HL-60 (cell line): ENCODE measurements at regions not wholly inside any gene's neighbourhood (a gene's known extent, or its start where the extent isn't known, plus 50 kb on each side); places are given as distances from the start of the nearest gene placed in this dataset.

Experiments used
- CTCF ChIP-seq: IDR thresholded peaks from one replicate; pipeline ENCODE4 v1.5.1; 2011; ENCODE audit warnings: low read length, control low read depth, inconsistent platforms; ENCODE audit not compliant: insufficient read depth
- GABPA ChIP-seq: IDR thresholded peaks from 2 replicates; pipeline ENCODE4 v1.6.1; 2012; ENCODE audit warnings: low read depth
- POLR2AphosphoS5 ChIP-seq: IDR thresholded peaks from 2 replicates; pipeline ENCODE4 v1.6.1; 2012; ENCODE audit warnings: low read depth
- SPI1 ChIP-seq: IDR thresholded peaks from 2 replicates; pipeline ENCODE4 v1.6.1; 2012; ENCODE audit warnings: low read depth, mild to moderate bottlenecking, borderline replicate concordance

GRCh38 chr19:30119180-30119908 lies 177.3 kb downstream of the URI1 start:
- TF ChIP-seq CTCF (no peak), SPI1 (no peak), POLR2AphosphoS5 (no peak), GABPA (no peak)
